Uterus (tissue), 3 donors: ENCODE measurements at regions not wholly inside any gene's neighbourhood (a gene's known extent, or its start where the extent isn't known, plus 50 kb on each side); places are given as distances from the start of the nearest gene placed in this dataset.

ENCODE experiments used
- DNase-seq, 2 donors: peaks; one replicate each; pipeline ENCODE4 v3.0.0-alpha.2; 2019 to 2020
- H3K27ac ChIP-seq, 2 donors: fragments of 200-600 bp; sonication (generic); 1 replicate in 1 of 2; 2 replicates in 1 of 2; pipeline ENCODE4 v1.5.1; 2016 to 2018
- H3K27me3 ChIP-seq, 2 donors: fragments of 200-600 bp; sonication (generic); one replicate each; pipeline ENCODE4 v1.5.1; 2018 to 2019; ENCODE audit warnings: control low read depth in 1 of 2
- H3K36me3 ChIP-seq, 2 donors: fragments of 200-600 bp; sonication (generic); one replicate each; pipeline ENCODE4 v1.5.1; 2019; ENCODE audit warnings: control low read depth in 1 of 2
- H3K4me1 ChIP-seq, 2 donors: fragments of 200-600 bp; sonication (generic); one replicate each; pipeline ENCODE4 v1.5.1; 2018 to 2019; ENCODE audit warnings: control low read depth in 1 of 2
- H3K4me3 ChIP-seq, 2 donors: fragments of 200-600 bp; sonication (generic); 1 replicate in 1 of 2; 2 replicates in 1 of 2; pipeline ENCODE4 v1.5.1; 2018 to 2019; ENCODE audit warnings: mild to moderate bottlenecking in 1 of 2
- H3K9me3 ChIP-seq, 2 donors: fragments of 200-600 bp; sonication (generic); one replicate each; pipeline ENCODE4 v1.5.1; 2019; ENCODE audit warnings: control low read depth in 1 of 2
- CTCF ChIP-seq, 4 experiments: fragments of 200-600 bp in 2 of 4; fragments of 450-650 bp in 2 of 4; sonication (generic) in 2 of 4; IDR thresholded peaks; one replicate each; pipeline ENCODE4 v1.5.1; 2016 to 2019; ENCODE audit warnings: antibody characterized with exemption in 4 of 4, mild to moderate bottlenecking in 2 of 4, moderate library complexity in 1 of 4
- POLR2A ChIP-seq, 2 donors: fragments of 450-650 bp; IDR thresholded peaks; one replicate each; pipeline ENCODE4 v1.6.1; 2016; ENCODE audit warnings: antibody characterized with exemption in 2 of 2, mild to moderate bottlenecking in 1 of 2, moderate library complexity in 1 of 2
- intact Hi-C: fragments of 100-400 bp; cut with DNase I; formaldehyde crosslinking; loops from one replicate; pipeline ENCODE4 v1.15.1; 2023; ENCODE audit warnings: low total_unique reads
- donor health status: DM: yes; HTN: yes; CAD: no.

GRCh38 chr2:176409671-176410070, 140.4 kb downstream of the MTX2 start:
- TF ChIP-seq CTCF (IDR thresholded peaks at IDR 0.05) (no peak), POLR2A (IDR thresholded peaks at IDR 0.05) (no peak)
- no peaks in the 10 kb centered on the region for H3K9me3 ChIP-seq
- intact Hi-C loops, result no loop called here

DNA sequence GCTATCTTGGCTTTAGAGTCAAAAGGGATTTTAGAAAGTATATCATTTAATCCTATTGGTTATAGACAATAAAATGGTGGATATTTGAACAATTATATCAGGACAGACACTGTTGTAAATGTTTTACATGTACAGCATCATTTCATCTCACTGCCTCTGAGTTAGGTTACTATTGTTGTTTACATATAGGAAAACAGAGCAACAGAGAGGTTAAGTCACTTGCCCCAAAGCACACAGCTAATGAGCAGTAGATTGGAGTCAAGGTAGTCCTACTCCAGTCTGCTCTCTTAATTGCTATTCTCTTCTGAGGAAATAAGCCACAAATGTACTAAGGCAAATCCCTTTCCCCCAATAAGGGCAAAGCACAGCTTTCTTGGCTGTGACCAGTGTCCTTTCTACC, 142.9 kb downstream of the MTX2 start:
- Histone ChIP-seq H3K9me3 (no peaks in the 10 kb centered on the region), H3K27ac (no peak overlapping the region), H3K27me3 (no peaks in the 10 kb centered on the region), H3K4me1 (no peaks in the 10 kb centered on the region), H3K4me3 (no peak overlapping the region), H3K36me3 (no peaks in the 10 kb centered on the region)
- TF ChIP-seq CTCF (IDR thresholded peaks at IDR 0.05) (no peak), POLR2A (IDR thresholded peaks at IDR 0.05) (no peak)
- intact Hi-C loops, result no loop called here
- DNase-seq, result no peak

More at GRCh38 chr2:176409671-176410070, 140.4 kb downstream of the MTX2 start:
- no peaks in the 10 kb centered on the region for H3K27me3 ChIP-seq
- no peak overlapping the region for H3K27ac ChIP-seq
- no peak overlapping the region for H3K4me3 ChIP-seq
- no peaks in the 10 kb centered on the region for H3K36me3 ChIP-seq
- no peaks in the 10 kb centered on the region for H3K4me1 ChIP-seq
- no peak for DNase-seq

DNA sequence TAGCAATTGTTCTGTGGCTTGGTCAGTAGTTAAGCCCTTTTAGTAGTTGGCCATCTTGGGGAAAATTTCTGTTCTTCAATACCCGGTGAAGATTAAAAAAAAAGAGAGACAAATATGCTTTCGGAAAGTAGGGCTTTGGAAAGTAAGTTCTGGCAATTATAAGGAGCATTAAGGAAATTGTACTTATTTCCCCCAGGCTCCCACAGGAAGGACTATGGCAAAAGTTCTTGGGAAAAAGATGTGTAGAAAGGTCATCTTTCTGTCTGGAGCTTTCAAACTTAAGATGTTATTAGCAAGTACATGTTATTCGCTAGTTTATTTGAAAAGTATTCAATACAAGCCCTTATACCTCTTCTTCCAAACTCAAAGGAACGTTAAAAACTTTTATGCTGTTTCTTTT, 144.5 kb downstream of the MTX2 start:
- TF ChIP-seq CTCF (IDR thresholded peaks at IDR 0.05) (no peak), POLR2A (IDR thresholded peaks at IDR 0.05) (no peak)
- Histone ChIP-seq H3K27ac (no peak overlapping the region), H3K9me3 (no peaks in the 10 kb centered on the region), H3K27me3 (no peaks in the 10 kb centered on the region), H3K36me3 (no peaks in the 10 kb centered on the region), H3K4me1 (no peaks in the 10 kb centered on the region), H3K4me3 (no peak overlapping the region)
- DNase-seq, result no peak
- intact Hi-C loops, result no loop called here

- H3K36me3 ChIP-seq, result no peaks in the 10 kb centered on the region
- no peak for TF ChIP-seq POLR2A (IDR thresholded peaks at IDR 0.05)
- no peak for TF ChIP-seq CTCF (IDR thresholded peaks at IDR 0.05)
- intact Hi-C loops, result no loop called here
- H3K4me1 ChIP-seq, result no peaks in the 10 kb centered on the region
- no peaks in the 10 kb centered on the region for H3K27me3 ChIP-seq
- no peak overlapping the region for H3K27ac ChIP-seq
- H3K4me3 ChIP-seq, result no peak overlapping the region
- DNase-seq, result no peak
- H3K9me3 ChIP-seq, result no peaks in the 10 kb centered on the region
Measured at GRCh38 chr2:176414641-176415040, 145.4 kb downstream of the MTX2 start.

- no peaks in the 10 kb centered on the region for H3K27me3 ChIP-seq
- no peaks in the 10 kb centered on the region for H3K9me3 ChIP-seq
- no peak overlapping the region for H3K27ac ChIP-seq
- intact Hi-C loops, result no loop called here
- DNase-seq, result no peak
- no peak overlapping the region for H3K4me3 ChIP-seq
- no peaks in the 10 kb centered on the region for H3K4me1 ChIP-seq
- TF ChIP-seq POLR2A (IDR thresholded peaks at IDR 0.05) (no peak), CTCF (IDR thresholded peaks at IDR 0.05) (no peak)
- no peaks in the 10 kb centered on the region for H3K36me3 ChIP-seq
Measured at GRCh38 chr2:176415174-176415895, 146.1 kb downstream of the MTX2 start.
